B cell (primary cell): ENCODE measurements at regions not wholly inside any gene's neighbourhood (a gene's known extent, or its start where the extent isn't known, plus 50 kb on each side); places are given as distances from the start of the nearest gene placed in this dataset.

Source experiments
- EZH2 ChIP-seq: IDR thresholded peaks from 2 replicates; pipeline ENCODE4 v1.6.1; 2012; ENCODE audit warnings: borderline replicate concordance, low read depth, mild to moderate bottlenecking, moderate library complexity, low read length; ENCODE audit not compliant: insufficient read depth, poor library complexity, severe bottlenecking
- TF ChIP-seq, protein P1 (sequence below): fragments of 200-600 bp; IDR thresholded peaks from one replicate; pipeline ENCODE4 v1.8.0; 2022; ENCODE audit warnings: antibody characterized with exemption, mild to moderate bottlenecking

GRCh38 chr3:5505997-5506396 lies 318.5 kb downstream of the EDEM1 start:
- TF ChIP-seq, protein P1, sequence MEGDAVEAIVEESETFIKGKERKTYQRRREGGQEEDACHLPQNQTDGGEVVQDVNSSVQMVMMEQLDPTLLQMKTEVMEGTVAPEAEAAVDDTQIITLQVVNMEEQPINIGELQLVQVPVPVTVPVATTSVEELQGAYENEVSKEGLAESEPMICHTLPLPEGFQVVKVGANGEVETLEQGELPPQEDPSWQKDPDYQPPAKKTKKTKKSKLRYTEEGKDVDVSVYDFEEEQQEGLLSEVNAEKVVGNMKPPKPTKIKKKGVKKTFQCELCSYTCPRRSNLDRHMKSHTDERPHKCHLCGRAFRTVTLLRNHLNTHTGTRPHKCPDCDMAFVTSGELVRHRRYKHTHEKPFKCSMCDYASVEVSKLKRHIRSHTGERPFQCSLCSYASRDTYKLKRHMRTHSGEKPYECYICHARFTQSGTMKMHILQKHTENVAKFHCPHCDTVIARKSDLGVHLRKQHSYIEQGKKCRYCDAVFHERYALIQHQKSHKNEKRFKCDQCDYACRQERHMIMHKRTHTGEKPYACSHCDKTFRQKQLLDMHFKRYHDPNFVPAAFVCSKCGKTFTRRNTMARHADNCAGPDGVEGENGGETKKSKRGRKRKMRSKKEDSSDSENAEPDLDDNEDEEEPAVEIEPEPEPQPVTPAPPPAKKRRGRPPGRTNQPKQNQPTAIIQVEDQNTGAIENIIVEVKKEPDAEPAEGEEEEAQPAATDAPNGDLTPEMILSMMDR, result no peak
- TF ChIP-seq EZH2, result no peak
